ENCODE measurements at regions not wholly inside any gene's neighbourhood (a gene's known extent, or its start where the extent isn't known, plus 50 kb on each side); places are given as distances from the start of the nearest gene placed in this dataset.

DNA sequence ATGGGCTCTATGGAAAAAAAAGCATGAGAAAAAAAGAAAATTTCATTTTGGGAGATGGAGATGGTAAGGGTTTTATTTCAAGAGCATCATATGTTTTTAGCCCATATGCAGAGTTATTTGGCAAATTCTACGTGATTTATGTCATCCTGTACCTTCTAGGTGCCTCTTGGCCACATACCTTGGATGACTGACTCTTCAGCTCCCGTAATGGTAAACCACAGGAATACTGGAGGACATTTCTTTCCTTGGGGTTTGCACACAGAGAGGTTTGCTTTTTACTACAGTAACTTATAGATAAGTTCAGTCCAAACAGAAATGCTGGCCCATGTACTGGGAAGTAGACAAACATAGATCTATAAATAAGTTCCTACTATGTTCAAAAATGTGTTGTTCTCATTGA lies 132.2 kb downstream of the SH3BGRL2 start:
- DNase-seq = no peak

DNA sequence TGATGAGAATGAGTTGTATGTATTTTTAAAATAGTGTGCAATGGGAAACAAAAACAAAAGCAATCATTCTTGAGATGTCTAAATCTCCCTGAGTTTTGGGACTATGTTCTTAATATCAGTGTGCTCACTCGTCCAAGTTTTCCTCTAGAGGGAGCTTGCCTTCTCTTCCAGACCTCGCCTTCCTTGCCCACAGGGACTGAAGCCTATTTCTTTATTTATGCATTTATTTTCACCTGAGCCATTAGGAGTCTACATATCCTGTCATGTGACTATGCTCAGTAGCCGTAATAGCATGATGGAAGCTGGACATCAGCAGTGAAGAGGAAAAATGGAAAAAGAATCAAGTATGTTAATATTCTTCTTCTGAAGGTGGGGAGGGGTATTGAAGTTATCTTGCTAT lies 131.2 kb downstream of the SH3BGRL2 start:
- no peak for DNase-seq

DNA sequence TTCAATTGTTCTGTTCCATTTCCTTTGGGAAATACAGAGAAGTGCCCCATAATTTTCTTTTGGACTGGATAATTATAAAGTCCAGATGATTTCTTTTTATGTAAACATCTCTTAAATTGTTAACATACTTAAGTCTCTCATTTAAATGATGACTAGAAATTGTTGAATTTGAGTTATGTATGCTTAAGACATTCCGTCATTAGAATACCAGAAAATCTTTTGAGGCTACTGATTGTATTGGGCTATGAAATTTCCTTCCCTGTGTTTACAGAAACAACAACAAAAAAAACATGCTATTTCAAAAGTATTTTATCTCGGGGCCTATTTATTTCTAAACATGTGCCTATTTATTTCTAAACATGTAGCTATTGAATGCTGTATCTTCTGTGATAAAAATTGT lies 125.4 kb downstream of the SH3BGRL2 start:
- no peak for DNase-seq

DNA sequence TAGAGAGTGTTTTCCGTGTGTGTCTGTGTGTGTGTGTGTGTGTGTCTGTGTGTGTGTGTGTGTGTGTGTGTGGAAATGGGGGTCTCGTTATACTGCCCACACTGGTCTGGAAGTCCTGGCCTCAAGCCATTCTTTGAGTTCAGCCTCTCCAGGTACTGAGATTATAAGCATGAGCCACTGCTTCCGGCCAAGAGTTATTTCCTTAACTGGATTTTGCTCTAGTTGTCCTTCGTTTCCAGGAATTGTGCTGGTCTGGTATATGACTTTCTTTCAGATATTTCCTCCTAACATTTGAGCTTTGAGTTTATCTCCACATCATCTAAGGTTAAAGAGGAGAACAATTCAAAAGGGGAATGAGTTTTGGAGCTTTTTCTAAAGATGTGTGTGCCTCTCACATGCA lies 124.8 kb downstream of the SH3BGRL2 start:
- DNase-seq = no peak
